ENCODE measurements at regions not wholly inside any gene's neighbourhood (a gene's known extent, or its start where the extent isn't known, plus 50 kb on each side); places are given as distances from the start of the nearest gene placed in this dataset.

DNA sequence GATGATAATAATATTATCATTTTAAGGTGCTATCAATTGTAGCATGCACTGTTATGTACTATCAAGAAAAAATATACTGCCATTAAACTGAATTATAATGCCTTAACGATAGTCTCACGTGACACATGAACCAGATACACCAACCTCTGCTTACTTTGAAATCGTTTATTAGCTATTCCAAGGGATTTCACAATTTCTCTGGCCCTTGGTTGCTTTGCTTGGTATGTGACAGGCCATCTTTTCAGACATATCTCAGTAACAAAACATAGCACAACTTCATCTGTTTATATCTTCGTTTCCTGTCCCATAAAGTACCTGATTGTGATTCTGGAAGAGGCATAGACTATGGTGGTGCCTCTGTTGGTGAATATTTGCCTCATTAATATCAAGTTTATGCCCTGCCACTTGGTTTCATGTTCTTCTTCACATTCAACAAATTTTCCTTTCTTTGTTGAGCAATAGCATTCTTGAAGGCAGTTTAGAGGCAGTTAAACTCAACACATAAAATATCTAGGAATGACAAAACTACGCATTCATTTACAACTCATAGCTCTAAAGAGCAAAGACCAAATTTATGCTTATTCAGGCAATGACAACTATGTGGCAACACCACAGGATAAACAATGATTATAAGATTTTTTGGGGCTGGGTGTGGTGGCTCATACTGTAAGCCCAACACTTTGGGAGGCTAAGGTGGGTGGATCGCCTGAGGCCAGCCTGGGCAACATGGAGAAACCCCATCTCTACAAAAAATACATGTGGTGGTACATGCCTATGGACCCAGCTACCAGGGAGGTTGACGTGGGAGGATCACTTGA is 84.3 kb downstream of the MCFD2 start:
- no peak for DNase-seq

DNA sequence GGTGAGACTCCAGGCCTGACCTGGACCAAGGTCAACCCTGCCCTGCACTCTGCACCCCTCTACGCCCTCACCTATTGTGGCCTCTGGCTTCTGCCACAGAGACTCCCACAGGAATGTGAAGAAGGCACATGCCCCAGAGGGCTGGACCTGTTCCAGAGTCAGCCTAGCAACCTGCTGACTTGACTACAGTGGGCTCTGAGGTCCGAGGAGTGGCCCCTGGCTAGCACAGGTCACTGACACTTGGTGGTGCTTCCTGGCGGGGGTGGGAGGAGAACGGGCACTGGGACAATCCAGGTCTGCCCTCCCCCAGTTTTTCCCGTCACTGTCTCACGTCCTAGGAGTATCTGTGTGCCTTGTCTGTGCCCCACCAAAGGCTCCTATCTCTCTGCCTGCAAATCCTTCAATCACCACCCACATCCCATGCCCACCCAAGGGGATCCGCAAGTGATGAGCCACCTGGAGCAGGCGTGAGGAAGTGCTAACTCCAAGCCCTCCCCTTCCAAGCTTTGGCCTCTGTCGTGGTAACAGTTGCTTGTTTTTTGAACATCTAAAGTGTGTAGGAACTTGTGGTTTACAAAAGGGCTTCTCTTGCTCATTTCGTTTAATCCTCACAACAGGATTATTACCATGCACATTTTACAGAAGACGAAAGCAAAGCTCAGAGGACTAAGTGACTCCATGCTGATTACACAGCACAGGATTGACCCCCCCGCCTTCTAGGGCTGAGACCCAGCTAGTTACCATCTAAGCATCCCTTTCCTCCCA is 86.2 kb downstream of the MCFD2 start:
- DNase-seq, result no peak

DNA sequence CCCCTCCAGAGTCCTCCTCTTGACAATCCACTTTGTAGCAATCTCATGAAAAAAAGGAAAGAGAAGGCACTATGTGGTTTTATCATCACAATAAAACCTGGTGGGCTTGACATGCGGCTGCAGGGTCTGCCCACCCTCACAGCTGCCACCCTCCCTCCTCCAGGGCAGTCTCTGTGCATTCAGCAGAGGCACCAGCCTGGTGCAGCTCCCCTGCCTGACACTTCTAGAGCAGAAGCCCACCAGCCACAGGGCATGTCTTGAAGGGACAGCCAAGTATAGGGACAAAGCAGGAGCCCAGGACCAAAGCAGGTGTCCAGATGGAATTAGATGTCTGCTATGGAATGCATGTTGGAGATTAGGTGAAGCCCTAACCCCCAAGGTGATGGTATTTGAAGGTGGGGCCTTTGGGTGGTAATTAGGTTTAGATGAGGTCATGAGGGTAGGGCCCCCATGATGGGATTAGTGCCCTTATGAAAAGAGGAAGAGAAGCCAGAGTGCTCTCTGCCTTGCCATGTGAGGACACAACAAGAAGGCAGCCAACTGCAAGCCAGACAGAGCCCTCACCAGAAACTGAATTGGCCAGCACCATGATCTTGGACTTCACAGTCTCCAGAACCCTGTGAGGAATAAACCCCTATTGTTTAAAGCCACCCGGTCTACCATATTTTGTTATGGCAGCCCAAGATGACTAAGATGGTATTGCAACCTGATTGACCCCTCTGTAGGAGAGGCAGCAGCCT is 86.9 kb downstream of the MCFD2 start:
- DNase-seq, result no peak

DNA sequence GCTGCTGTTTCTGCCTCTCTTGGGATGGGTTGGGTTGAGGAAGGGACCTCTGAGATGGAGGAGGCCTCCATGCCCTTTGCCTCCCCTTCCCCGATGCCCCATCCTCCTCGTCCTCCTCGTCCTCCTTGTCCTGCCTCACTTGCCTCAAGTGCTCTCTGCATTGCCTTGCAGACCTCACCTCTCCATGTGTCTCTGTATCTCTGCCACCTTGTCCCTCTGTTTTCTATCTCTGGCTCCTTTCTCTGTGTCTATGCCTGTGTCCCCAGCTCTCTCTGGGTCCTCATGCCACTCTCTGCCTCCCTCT is 87.5 kb downstream of the MCFD2 start:
- DNase-seq, result no peak

DNA sequence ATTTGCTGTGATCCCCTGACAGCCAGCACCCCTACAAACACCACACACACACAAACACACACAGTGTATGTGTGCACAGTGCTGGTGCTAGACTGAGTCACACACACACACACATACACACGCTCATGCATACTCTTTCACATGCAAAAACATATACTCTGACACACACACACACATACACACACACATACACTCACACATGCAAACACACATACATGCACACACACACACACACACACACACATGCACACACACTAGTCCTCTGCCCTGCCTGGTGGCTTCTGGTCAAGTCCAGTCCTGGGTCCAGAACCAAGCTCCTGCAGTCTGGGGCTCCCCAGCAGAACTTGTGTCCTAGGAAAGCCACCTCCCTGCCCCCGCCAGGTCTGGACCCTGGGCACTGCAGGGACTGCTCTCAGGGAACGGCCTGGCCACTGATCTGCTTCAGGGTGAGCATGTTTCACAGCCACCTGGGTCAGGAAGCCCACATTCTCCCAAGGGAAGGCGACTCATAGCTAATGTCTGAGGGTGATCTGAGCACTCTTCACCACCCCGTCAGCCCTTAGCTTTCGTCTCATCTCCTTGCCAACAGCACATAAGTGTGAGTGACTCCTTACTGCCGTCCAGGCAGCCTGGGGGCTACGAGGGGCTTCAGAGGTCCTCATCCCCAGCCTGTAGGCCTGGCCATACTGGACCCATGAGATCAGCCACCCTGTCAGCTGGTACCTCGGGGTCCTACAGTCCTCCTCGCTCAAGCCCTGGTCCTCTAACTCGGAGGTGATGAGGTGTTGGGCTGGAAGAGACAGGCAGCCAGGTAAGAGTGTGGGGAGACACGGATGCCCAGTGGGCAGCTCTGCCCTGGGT is 88.1 kb downstream of the MCFD2 start:
- DNase-seq, result no peak

DNA sequence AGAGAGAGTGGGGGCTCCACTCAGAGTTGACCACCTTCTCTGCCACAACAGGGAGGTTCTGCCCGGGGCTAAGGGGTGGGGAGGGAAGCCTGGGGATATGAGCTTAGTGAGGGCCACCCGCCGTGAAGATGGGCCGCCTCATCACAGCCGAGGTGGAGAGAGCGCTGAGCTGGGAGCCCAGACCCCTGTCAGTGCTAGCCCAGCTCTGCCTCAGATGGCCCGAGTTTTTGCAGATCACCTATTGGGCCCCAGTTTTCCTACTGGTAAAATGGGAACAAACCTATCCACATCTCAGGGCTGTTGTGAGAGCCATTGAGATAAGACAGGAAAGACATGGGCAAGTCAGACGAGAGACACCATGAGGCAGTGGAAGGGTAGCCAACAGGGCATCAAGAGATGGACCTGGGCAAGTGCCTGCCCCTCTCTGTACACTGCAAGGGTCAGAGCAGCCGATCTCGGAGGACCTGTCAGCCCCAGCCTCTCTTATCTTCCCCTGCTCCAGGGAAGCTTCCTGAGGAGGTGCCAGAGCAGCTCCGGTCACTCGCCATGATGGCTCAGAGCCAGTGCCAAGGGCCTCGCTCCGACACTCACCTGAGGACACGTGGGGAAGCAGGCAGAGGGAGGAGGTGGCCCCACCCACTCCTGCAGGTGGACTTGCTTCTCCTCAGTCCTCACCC is 88.9 kb downstream of the MCFD2 start:
- DNase-seq, result no peak

DNA sequence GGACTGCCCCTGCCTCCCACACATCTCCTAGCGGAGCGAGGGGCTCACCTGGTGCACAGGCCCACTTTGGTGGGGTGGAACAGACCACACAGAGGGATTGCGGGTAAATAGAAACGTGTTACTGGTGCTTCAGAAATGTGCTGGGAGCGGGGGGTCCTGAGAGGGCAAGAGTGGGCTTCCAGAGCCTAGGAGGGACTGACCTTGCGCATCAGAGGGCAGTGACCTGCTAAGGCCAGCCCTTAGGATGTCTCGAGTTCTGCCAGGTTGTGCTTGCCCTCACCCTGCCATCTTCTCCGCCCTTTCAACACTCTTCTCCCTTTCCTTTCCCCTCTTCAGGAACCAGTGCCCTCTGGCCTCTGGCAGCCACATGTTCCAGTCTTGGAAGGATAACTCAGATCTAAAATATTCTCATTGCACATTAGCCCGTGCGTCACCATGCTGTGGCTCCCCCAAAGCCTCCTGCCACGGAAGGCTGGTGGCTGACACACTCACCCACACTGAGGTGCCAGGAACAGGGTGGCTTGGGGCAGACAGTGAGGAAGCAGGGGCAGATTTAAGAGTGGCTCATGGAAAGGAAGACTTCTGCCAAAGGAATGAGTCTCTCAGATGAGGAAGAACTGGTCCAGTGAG is 89.6 kb downstream of the MCFD2 start:
- no peak for DNase-seq

DNA sequence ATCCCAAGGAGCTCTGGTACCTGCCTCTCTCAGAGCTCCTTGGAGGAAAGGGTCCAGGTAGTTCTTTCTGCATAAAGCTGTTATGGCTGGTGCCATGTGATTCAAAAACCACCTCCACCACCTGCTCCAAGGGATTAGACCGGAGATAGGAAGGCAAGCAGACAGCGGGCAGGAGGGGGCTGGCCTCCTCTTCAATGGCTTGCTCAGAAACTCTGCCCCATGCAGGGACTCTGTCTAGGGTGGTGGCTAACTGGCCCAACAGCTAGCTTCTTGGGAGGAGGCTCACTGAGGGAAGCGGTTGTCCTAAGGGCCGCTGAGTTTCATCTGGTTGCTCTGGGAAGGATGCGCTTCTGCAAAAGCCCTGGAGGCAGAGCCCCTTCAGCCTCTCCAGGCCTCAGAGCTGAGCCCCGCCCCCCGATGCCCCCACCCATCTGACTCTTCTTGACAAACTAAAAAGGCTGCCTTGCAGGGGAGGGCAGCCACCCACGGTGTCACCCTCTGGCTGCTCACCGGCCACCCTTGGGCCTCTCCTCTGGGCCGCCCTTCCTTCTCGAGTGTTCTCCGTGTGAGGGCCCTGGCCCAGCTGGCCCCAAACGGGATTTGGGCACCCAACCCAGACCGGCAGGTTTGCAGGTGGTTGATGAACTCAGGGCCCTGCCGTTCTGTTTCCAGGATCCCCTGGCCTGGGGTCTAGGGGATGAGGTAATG is 90.2 kb downstream of the MCFD2 start:
- no peak for DNase-seq

DNA sequence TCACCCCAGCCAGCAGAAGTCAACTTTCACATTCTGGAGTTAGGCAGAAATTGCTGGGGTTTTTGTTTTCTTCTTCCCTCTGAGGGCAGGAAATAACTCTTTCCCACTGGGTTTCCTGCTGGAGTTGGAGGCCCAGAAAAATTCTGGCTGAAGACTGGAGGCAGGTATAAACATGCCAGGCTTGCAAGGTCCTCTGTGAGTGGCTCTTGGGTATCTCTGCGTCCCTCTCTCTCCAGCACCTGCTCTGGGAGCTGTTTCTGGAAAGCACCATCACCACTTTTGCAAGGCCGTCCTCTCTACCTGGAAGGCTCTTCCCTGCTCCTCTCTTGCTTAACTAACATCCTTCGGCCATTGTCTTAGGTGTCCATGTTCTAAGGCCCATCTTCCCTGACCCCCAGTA is 91.0 kb downstream of the MCFD2 start:
- DNase-seq, result no peak

DNA sequence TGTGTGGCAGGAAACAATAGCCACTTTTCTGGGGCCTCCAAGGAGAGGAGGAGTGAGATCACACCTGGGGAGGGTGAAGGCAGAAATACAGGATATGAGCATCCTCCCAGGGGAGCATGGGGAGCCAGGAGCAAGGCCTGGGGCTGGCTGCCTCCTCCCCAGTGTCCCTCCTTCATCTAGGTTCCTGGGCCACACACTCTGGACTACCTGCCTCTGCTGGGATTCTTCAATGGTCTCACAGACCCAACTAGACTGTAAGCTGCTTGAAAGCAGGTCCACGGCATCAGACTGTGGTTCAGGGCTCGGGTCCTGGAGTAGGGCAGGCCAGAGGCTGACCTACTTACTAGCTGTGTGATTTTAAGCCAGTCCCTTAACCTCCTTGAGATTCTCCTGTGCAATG is 94.0 kb downstream of the MCFD2 start:
- no peak for DNase-seq

DNA sequence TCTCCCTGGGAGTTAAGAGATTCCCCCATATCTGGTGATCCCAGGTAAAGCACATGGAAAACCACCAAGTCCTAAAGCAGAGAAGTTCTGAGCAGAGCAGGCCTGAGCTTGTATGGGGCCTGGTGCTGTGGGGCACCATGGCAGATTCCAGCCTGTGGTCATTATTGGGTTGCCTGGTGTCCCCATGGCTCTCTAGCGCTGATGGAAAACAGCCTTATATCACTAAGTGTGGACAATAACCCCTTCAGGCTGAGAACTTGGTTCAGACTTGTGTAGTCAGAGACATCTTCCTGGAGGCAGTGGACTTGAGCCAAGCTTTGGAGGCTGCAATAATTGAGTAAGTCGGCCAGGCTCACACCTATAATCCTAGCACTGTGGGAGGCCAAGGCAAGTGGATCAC is 96.8 kb downstream of the MCFD2 start:
- no peak for DNase-seq

DNA sequence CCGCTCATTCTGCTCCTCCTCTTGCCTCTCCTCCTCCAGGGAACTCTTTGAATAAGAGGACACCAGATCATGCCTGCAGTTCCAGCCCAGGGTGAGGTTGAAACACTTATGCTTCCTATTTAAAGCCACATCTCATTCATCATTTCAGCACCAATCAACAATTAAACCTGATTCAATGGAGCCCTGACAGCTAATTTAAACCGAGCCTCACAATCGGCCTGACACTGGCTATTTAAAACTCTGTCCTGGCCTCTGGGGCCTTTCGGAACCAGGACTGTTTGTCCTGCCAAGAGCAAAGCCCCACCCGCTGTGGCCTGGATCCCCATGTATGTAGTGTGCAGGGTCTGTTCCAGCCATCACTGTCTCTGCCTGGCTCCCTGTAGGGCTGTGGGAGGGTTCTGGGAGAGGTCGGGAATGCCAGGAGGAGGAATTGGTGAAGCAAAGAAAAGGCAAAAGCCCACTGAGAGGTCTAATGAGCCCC is 97.4 kb downstream of the MCFD2 start:
- DNase-seq, result peak in 35 of 58 donors; percentile 13 to 78 (median 34)

DNA sequence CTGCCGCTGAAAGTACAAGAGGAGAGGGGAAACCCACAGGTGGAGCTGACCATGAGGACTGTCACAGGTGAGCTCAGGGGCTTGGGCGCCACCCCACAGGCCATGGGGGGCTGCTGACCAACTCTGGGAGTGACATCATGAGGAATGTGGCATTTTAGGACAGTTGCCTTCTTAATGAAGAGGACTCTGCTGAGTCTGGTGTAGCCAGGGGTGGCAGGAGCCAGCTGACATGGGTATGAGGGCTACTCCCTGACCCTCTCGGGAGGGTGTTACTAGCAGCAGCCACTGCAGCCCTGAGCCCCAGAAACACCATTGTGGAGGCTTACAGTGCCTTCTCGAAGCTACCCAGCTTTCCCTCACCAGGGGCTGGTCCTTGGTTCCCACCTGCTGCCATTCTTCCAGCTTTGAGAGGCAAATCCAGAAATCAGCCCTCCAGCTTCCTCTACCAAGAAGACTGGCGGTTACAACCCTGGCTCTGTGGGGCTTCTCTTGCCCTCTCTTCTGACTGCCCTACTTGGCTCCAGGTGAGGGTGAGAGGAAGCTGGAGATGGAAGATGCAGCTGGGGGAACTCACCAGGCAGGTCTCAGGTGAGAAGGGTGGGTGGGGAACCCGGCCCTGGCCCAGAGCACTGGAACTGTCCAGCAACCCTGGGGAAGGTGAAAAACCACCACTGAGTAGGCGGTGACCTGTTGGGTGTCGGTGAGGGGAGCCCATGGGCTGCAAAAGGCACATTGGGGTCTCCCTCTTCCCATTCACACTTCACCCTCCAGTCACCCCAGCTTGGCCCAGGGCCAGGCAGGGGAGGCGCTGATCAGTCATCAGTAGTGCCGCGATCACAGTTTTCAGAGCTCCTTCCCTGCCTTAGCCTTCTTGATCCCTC is 98.5 kb downstream of the MCFD2 start:
- DNase-seq, result no peak

DNA sequence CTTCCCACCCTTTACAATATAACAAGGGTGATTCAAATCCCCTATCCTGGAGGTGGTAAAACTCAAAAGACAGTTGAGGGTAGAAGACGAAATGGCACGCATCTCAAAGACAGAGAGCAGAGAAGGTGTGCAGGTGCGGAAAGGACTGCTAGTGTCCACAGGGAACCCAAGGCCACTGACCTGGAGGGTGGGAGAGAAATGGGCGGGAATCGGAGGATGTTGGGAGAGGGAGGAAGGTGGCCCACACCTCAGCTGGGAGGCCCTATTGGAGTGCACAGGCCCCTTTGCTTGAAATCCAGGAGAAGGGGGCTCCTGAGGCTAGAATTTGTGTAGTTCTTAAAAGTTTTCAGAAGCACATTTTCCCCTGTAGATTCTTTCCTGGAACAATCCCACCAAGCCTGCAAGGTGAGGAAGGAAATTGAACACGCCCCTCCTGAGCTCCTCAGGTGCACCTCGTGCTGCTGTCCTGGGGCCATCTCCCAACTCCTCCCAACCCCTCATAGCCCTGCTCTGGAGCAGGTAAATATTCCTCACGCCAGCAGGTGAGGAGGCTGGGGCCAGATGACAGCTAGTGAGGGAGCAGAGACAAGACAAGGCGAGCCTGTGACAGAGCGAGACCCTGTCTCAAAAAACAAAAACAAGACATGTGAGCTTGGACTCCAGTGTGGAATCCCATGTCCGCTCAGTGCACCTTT is 99.3 kb downstream of the MCFD2 start:
- no peak for DNase-seq

DNA sequence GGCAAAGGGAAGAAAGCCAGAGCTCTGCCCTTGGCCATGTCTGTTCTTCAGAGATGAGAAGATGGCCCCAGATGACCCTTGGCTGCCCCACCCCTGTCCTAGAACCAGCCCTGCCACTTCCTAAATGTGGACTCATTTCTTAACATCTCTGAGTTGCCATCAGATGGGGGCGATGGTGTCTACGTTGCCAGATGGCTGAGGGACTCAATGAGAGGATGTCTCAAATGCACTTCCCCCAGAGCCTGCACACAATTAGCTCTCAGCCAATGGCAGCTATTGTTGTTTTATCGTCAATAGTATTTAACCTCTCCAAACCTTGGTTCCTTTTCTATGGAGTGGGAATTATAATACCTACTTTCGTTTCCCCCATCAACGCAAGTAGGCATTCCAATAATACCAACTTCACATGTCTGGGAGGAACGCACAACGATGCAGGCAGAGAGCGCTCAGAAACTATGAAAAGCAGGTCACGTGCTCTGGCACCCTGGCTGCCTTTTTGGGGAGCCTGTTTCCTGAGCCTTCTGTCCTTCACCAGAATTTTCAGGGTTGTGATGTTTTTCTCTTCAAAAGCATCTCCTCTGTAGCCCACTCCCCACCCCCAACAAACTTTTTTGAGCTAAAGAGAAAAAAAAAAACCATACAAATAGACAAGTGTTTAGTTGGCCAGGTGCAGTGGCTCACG is 100.3 kb downstream of the MCFD2 start:
- DNase-seq, result no peak

DNA sequence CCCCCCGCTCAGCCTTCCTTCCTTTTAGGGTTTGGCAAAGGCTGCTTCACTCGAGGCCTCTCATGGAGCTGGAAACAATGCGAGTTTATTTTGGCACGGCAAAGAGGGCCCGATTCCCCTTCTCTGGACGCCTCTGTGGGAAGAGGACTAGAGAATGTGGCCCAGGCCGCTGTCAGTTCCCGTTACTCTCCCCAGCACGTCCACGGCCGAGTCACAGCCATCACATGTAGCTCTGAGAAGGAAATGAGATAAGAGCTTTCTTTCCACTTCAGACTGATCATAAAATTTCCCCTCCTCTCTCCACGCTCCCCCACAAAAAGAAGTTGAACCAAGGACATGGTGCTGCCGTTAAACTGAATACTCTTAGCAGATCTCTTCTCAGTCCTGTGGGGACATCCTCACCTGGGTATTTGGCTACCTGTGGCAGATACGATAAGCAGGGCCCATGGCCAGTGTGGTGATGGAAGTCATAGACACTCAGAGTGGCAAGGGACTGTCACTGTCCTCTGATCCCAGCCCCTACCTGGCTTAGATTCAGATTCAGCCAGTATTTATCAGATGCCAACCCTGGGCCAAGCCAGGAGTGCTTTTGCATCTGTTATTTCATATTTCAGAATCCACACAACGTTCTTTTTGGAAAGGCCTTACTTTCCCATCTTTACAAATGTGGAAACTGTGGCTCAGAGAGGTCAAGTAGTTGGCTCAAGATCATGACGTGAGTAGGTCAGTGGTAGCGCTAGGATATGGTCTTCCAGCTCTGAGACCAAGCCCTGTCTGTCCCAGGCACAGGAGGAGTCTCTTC is 101.2 kb downstream of the MCFD2 start:
- peak in 1 of 58 donors; percentile 9 for DNase-seq
